Panc1 (cell line): ENCODE measurements at regions not wholly inside any gene's neighbourhood (a gene's known extent, or its start where the extent isn't known, plus 50 kb on each side); places are given as distances from the start of the nearest gene placed in this dataset.

Source experiments
- CTCF ChIP-seq: fragments of 450-650 bp; IDR thresholded peaks from 2 replicates; pipeline ENCODE4 v1.5.1; 2017; ENCODE audit warnings: mild to moderate bottlenecking
- POLR2AphosphoS5 ChIP-seq: IDR thresholded peaks from 2 replicates; pipeline ENCODE4 v1.6.1; 2012; ENCODE audit warnings: mild to moderate bottlenecking, low read depth, low read length, moderate library complexity
- REST ChIP-seq, 2 experiments: IDR thresholded peaks; 2 replicates each; pipeline ENCODE4 v1.6.1; 2011 to 2012; ENCODE audit warnings: low read depth in 2 of 2, control low read depth in 1 of 2, low read length in 1 of 2, mild to moderate bottlenecking in 1 of 2, moderate library complexity in 1 of 2; ENCODE audit not compliant: insufficient read depth in 1 of 2

- no peak for TF ChIP-seq CTCF
- no peak for TF ChIP-seq REST (IDR thresholded peaks at IDR 0.05; ENCODE audit: insufficient read depth in 1 of 2, low read depth in 2 of 2, low read length in 1 of 2)
- TF ChIP-seq POLR2AphosphoS5, result no peak
Measured at GRCh38 chr3:145457825-145458552, 703.0 kb downstream of the PLOD2 start.
